WI38 (cell line): ENCODE measurements at regions not wholly inside any gene's neighbourhood (a gene's known extent, or its start where the extent isn't known, plus 50 kb on each side); places are given as distances from the start of the nearest gene placed in this dataset.

Source experiments
- H3K4me3 ChIP-seq: 2 replicates; pipeline ENCODE4 v1.5.1; 2011; ENCODE audit warnings: low read depth, mild to moderate bottlenecking, control low read depth, low read length
- CTCF ChIP-seq: IDR thresholded peaks from 2 replicates; pipeline ENCODE4 v1.5.1; 2012; ENCODE audit warnings: low read depth, mild to moderate bottlenecking, control low read depth, low read length

- TF ChIP-seq CTCF = no peak
- no peak overlapping the region for H3K4me3 ChIP-seq
These were observed 188.6 kb downstream of the ENGASE start for GRCh38 chr17:79263191-79263590.

- TF ChIP-seq CTCF = no peak
- no peak overlapping the region for H3K4me3 ChIP-seq
These were observed 188.0 kb downstream of the ENGASE start for GRCh38 chr17:79262624-79263023.

GRCh38 chr17:79261355-79262072, 186.9 kb downstream of the ENGASE start:
- no peak for TF ChIP-seq CTCF
- no peak overlapping the region for H3K4me3 ChIP-seq

GRCh38 chr17:79258843-79259242, 184.2 kb downstream of the ENGASE start:
- H3K4me3 ChIP-seq = no peak overlapping the region
- no peak for TF ChIP-seq CTCF

- no peak for TF ChIP-seq CTCF
These were observed 183.4 kb downstream of the ENGASE start for GRCh38 chr17:79258041-79258440.

GRCh38 chr17:79255926-79256585, 181.4 kb downstream of the ENGASE start:
- TF ChIP-seq CTCF = no peak
- H3K4me3 ChIP-seq = no peak overlapping the region

More at GRCh38 chr17:79258041-79258440, 183.4 kb downstream of the ENGASE start:
- H3K4me3 ChIP-seq = no peak overlapping the region

GRCh38 chr17:79255456-79255855, 180.8 kb downstream of the ENGASE start:
- no peak overlapping the region for H3K4me3 ChIP-seq
- no peak for TF ChIP-seq CTCF
